Esophagus (tissue), 2 donors: ENCODE measurements at regions not wholly inside any gene's neighbourhood (a gene's known extent, or its start where the extent isn't known, plus 50 kb on each side); places are given as distances from the start of the nearest gene placed in this dataset.

Experiments
- H3K27ac ChIP-seq, 2 donors: one replicate each; pipeline ENCODE4 v1.5.1; 2013; ENCODE audit warnings: low read depth in 2 of 2, mild to moderate bottlenecking in 2 of 2, inconsistent platforms in 1 of 2, low read length in 1 of 2, moderate library complexity in 1 of 2
- H3K27me3 ChIP-seq, 2 donors: one replicate each; pipeline ENCODE4 v1.6.1; 2013; ENCODE audit warnings: low read length in 2 of 2, control low read depth in 1 of 2, mild to moderate bottlenecking in 1 of 2; ENCODE audit not compliant: insufficient read depth in 2 of 2, control insufficient read depth in 1 of 2
- H3K36me3 ChIP-seq, 2 donors: one replicate each; pipeline ENCODE4 v1.6.1; 2013; ENCODE audit warnings: low read length in 1 of 2; ENCODE audit not compliant: control insufficient read depth in 2 of 2, insufficient read depth in 2 of 2
- H3K4me1 ChIP-seq, 2 donors: one replicate each; pipeline ENCODE4 v1.6.1; 2013; ENCODE audit warnings: low read length in 1 of 2; ENCODE audit not compliant: control insufficient read depth in 2 of 2, insufficient read depth in 2 of 2
- H3K4me3 ChIP-seq, 2 donors: one replicate each; pipeline ENCODE4 v1.5.1; 2013; ENCODE audit warnings: low read length in 2 of 2, mild to moderate bottlenecking in 2 of 2, low read depth in 1 of 2, moderate library complexity in 1 of 2
- H3K9me3 ChIP-seq, 2 donors: one replicate each; pipeline ENCODE4 v1.6.1; 2013; ENCODE audit warnings: mild to moderate bottlenecking in 2 of 2, low read depth in 1 of 2, low read length in 1 of 2, moderate library complexity in 1 of 2; ENCODE audit not compliant: control insufficient read depth in 2 of 2, insufficient read depth in 1 of 2
- WGBS, 2 donors: extraction: QIAGEN DNeasy Blood & Tissue Kit; methylation state at CpG; one replicate each; pipeline ENCODE4 v1.1.7; 2013; 5-methylcytosine and 5-hydroxymethylcytosine counted together
- donor health status: healthy with polysubstance abuse.
- donor health status: Bipolar disorder and iron deficiency.

- H3K9me3 ChIP-seq = no peaks in the 10 kb centered on the region
- H3K27ac ChIP-seq = no peak overlapping the region
- no peak overlapping the region for H3K4me3 ChIP-seq
- no peaks in the 10 kb centered on the region for H3K27me3 ChIP-seq
- no peaks in the 10 kb centered on the region for H3K4me1 ChIP-seq
- no peaks in the 10 kb centered on the region for H3K36me3 ChIP-seq
- 97 to 98% methylated on average over 1 of the region's 1 CpG for WGBS, 2 donors
Observed at GRCh38 chr4:187357045-187357643, 633.5 kb upstream of the FAT1 start.

DNA sequence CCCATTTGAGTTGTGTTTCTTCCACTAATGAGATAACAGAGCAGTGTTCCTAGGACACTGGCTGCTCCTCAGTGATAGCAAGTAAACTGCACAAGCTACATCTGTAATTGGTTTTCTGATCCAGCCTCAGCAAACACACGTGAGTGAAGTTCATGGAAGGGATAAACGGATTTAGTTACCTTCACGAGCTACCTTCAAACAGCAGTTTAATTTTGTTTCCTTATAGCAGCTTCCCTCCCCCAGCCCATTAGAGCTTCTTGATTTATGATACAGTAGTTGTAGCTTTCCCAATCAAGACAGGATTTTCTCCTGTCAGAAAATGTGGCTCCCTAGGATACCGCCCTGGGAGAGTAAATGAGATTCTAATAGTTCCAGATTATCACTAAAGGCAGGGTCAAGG, 634.2 kb upstream of the FAT1 start:
- no peak overlapping the region for H3K27ac ChIP-seq
- H3K9me3 ChIP-seq = no peaks in the 10 kb centered on the region
- H3K4me1 ChIP-seq = no peaks in the 10 kb centered on the region
- no peaks in the 10 kb centered on the region for H3K36me3 ChIP-seq
- 84 to 87% methylated on average over 4 of the region's 4 CpGs for WGBS, 2 donors
- H3K27me3 ChIP-seq = no peaks in the 10 kb centered on the region
- no peak overlapping the region for H3K4me3 ChIP-seq

DNA sequence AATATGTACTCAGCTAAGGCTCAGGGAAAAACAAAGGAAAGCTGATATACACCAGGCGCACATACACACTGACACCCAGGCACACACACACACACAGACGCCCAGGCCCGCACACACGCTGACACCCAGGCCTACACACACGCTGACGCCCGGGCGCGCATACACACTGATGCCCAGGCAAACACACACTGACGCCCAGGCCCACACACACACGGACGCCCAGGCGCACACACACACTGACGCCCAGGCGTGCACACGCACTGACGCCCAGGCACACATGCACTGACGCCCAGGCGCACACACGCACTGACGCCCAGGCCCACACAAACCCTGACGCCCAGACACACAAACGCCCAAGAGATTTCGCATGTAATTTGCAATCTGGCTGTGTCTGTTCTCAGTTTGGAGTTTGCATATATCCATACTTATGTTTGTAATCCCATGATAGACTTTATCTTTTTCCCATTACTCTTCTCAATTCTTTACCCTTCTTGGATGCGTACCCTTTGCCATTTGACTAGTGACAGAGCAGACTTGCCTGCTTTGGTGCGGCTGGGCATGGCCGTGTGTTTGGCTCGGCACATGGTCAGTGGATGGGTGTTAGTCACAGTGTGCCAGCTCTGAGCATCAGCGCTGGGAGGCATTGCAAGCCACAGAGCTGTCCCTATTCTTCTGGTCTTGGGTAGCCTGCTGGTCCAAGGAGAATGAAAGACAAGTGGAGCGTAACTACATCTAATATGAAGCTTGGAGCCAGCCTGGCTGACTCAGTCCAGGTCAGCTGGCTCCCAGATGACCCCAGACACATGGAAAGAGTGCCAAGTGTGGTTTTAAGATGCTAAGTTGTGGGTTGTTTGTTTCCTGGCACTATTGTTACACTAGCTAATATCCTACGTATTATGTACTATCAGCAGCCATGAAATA, 632.4 kb upstream of the ZFP42 start:
- H3K27ac ChIP-seq = no peak overlapping the region
- WGBS, 2 donors = 96% methylated on average over 31 of the region's 31 CpGs

GRCh38 chr4:187364401-187364800, 631.2 kb upstream of the ZFP42 start:
- Histone ChIP-seq H3K4me1 (no peaks in the 10 kb centered on the region), H3K4me3 (no peak overlapping the region), H3K27me3 (no peaks in the 10 kb centered on the region), H3K9me3 (peaks cover 2% of the 10 kb centered on the region in 2 donors), H3K36me3 (no peaks in the 10 kb centered on the region), H3K27ac (no peak overlapping the region)
- WGBS, 2 donors = 89 to 93% methylated on average over 7 of the region's 7 CpGs

More for the DNA sequence above, 632.4 kb upstream of the ZFP42 start:
- H3K4me1 ChIP-seq = no peaks in the 10 kb centered on the region
- H3K36me3 ChIP-seq = no peaks in the 10 kb centered on the region
- H3K4me3 ChIP-seq = no peak overlapping the region
- peaks cover 2% of the 10 kb centered on the region in 2 donors for H3K9me3 ChIP-seq
- H3K27me3 ChIP-seq = no peaks in the 10 kb centered on the region

DNA sequence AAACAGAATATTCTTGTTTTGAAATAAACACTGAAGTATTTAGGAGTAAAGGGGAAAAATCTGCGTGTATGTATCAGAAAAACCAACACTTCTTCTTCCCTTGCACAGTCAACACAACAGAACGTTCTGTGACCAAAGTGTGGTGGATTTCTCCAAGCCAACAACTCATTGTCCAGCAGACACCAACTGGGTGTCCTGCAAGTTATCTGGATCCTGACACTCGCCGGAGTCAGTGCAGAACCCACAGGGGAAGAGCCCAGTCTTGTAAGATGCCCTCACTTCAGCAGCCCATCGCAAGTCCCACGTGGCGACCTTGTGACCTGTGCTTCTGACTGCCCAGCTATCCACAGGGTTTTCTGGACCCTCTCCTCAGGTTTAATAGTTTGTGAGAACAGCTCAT, 630.7 kb upstream of the ZFP42 start:
- Histone ChIP-seq H3K36me3 (no peaks in the 10 kb centered on the region), H3K27me3 (no peaks in the 10 kb centered on the region), H3K4me1 (no peaks in the 10 kb centered on the region), H3K9me3 (peaks cover 2% of the 10 kb centered on the region in 2 donors), H3K4me3 (no peak overlapping the region), H3K27ac (no peak overlapping the region)
- 89 to 94% methylated on average over 7 of the region's 7 CpGs for WGBS, 2 donors

DNA sequence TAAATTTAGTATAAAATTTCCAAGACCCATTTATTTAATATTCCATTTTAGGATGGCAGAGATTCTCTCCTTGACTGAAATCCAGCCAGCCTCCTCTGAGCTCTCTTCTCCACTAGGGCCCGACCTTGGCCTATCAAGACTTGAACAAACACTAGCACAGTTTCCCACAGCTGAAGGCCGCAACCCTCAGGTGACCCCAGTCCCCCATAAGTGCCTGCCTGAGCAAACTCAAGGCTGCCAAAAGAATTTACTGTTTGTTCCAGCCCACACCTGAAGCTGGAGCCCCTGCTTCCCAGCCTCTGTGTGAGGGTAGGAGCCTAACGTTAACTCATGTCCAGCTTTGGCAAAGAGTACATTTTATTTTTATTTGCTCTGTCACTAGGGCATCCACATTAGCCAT, 629.0 kb upstream of the ZFP42 start:
- Histone ChIP-seq H3K4me3 (no peak overlapping the region), H3K27ac (no peak overlapping the region), H3K27me3 (no peaks in the 10 kb centered on the region), H3K36me3 (no peaks in the 10 kb centered on the region), H3K4me1 (no peaks in the 10 kb centered on the region), H3K9me3 (peaks cover 2% of the 10 kb centered on the region in 2 donors)
- WGBS, 2 donors = 73 to 85% methylated on average over 3 of the region's 3 CpGs

- no peak overlapping the region for H3K27ac ChIP-seq
- H3K27me3 ChIP-seq = no peaks in the 10 kb centered on the region
- H3K4me3 ChIP-seq = no peak overlapping the region
- no peaks in the 10 kb centered on the region for H3K36me3 ChIP-seq
- no peaks in the 10 kb centered on the region for H3K4me1 ChIP-seq
- no peaks in the 10 kb centered on the region for H3K9me3 ChIP-seq
Observed at GRCh38 chr4:187370918-187371317, 624.7 kb upstream of the ZFP42 start.

DNA sequence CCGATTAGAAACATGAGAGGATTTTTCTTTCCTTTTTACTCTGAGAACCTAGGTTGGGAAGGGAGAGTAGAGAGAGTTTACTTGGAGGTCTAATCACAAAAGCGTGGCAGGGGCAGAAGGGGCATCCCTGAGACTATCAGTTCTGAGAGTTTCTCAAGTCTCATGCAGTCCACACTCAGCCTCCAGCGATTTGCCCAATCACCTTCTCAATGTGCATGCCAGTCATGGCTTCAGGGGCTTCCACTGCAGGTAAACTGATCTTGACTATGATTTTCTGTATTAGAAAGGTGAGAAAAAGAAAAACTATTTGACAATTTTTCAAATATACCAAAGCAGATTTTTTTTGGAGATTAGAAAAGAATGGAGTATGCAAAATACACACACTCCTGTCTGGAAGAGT, 617.1 kb upstream of the ZFP42 start:
- 82 to 87% methylated on average over 3 of the region's 3 CpGs for WGBS, 2 donors

DNA sequence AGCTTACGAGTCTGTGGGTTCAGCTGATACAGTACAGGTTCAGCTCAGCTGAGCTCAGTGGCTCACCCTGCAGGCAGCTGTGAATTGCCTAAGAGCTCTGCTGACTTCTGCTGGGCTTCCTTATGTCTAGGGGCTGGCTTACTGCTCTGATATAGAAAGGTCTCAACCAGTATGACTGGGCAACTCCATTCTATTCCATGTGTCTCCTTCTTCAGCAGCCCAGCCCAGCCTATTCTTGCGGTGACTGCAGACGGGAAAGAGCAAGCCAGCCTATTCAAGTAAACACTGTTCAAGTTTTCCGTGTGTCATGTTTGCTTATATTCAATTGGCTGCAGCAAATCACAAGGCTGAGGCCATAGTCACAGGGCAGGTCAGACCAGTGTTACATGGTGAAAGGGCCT, 615.4 kb upstream of the ZFP42 start:
- peaks cover 0 to 3% of the 10 kb centered on the region in 2 donors for H3K9me3 ChIP-seq
- WGBS, 2 donors = 72 to 78% methylated on average over 4 of the region's 4 CpGs

More for the DNA sequence above, 617.1 kb upstream of the ZFP42 start:
- H3K4me3 ChIP-seq = no peak overlapping the region
- H3K9me3 ChIP-seq = peaks cover 0 to 3% of the 10 kb centered on the region in 2 donors
- H3K4me1 ChIP-seq = no peaks in the 10 kb centered on the region
- no peak overlapping the region for H3K27ac ChIP-seq
- H3K36me3 ChIP-seq = no peaks in the 10 kb centered on the region
- no peaks in the 10 kb centered on the region for H3K27me3 ChIP-seq

DNA sequence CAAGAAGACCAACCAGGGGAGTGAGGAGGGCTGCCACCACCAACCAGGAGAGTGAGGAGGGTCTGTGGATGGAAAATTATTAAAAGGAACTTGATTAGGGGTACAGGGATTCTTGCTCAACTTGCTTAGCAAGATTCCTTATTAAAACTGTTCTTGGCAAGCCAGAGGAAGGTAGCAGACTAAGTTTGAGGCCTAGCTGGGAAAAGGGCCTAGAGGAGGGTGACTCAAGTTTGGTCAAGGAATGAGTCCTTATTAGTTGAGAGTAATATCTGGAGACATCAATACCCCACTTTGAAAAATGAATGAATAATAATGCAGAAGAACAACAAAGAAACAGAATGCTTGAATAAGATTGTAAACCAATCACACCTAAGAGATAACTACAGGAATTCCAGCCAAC, 612.4 kb upstream of the ZFP42 start:
- no peak overlapping the region for H3K4me3 ChIP-seq
- no peaks in the 10 kb centered on the region for H3K36me3 ChIP-seq
- H3K4me1 ChIP-seq = no peaks in the 10 kb centered on the region
- H3K9me3 ChIP-seq = peaks cover 0 to 3% of the 10 kb centered on the region in 2 donors
- no peak overlapping the region for H3K27ac ChIP-seq
- H3K27me3 ChIP-seq = no peaks in the 10 kb centered on the region

More for the DNA sequence above, 615.4 kb upstream of the ZFP42 start:
- Histone ChIP-seq H3K27ac (peak overlapping the region in 1 of 2 donors; percentile 55), H3K4me3 (no peak overlapping the region), H3K36me3 (no peaks in the 10 kb centered on the region), H3K4me1 (no peaks in the 10 kb centered on the region), H3K27me3 (no peaks in the 10 kb centered on the region)
